EL (cell line): ENCODE measurements at regions not wholly inside any gene's neighbourhood (a gene's known extent, or its start where the extent isn't known, plus 50 kb on each side); places are given as distances from the start of the nearest gene placed in this dataset.

Experiments used
- DNase-seq: peaks from one replicate; pipeline ENCODE4 v3.0.0-alpha.2; 2016

DNA sequence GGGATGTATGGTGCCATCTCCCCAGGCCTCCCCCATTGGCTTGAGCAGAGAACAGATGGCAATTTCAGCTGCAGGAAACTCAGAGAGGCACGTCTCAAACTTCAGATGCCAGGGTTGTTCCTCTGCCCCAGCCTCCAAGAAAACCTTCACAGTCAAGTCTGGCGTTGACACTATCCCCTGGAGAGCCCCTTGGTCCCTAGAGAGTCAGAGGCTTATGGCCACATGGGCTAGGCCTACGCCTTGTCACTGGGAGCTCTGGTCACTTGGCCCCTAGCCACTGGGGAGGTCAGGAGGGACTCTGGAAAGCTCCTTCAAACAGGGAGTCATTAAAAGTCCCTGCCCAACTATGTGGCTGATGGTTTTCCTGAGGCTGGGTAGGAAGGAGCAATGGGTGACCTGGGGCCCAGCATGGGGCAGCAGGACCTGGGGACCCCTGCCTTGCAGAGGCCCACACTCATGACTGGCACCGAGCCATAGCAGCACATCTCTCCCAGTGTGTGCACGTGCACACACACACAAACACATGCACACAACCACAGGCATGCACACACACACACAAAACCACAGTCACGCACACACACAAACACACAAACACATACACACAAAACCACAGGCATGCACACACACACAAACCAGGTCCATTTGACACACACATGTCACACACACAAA, 144.2 kb downstream of the GADD45G start:
- no peak for DNase-seq

DNA sequence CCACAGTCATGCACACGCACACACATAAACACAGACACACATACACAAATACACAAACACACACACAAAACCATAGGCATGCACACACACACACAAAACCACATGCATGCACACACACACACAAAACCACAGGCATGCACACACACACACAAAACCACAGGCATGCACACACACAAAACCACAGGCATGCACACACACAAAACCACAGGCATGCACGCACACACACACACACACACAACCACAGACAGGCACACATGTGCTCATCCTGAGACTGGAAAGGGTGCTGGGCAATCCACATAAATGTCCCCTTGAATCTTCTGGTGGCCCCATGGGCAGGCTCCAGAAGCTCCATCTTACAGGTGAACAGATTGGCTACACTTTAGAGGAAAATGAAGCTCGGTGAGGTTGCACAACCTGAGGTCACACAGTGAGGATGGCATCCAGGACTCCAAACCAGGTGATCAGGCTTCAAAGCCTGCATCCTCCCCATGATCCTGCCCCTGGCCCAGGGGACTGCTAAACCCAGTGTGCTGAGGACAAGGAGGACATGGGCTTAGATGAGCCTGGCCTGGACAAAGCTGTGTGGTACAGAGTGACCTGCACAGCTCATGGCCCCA, 144.8 kb downstream of the GADD45G start:
- DNase-seq = no peak

DNA sequence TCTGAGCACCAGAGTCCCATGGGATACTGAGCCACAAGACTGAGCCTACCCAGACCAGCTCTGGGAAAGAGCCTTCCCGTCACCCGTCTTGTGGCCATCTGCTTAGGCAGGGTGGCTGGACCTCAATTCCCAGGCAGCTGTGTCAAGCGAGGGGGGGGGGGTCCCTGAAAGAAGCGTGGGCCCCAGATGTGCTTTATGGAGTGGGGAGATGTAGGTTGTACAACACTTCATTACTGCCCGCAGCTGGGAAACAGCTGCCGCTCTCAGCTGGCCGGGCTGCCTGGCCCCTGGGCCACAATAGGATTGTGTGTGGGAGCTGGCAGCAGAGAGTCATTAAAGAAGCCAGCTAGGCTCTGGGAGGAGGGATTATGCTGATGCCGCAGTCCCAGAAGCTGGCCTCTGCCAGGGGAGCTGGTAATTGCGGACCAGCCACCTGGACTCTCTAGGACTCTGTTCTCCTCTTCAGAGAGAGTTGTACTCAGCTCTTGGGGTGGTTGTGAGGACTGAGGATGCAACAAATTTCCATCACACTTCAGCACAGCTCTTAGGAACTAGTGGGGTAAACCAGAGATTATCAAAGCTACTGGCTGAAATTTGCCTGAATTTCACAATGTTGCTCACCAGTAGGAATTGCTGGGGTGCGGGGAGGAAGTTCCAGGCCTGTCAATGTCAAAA, 145.4 kb downstream of the GADD45G start:
- no peak for DNase-seq

DNA sequence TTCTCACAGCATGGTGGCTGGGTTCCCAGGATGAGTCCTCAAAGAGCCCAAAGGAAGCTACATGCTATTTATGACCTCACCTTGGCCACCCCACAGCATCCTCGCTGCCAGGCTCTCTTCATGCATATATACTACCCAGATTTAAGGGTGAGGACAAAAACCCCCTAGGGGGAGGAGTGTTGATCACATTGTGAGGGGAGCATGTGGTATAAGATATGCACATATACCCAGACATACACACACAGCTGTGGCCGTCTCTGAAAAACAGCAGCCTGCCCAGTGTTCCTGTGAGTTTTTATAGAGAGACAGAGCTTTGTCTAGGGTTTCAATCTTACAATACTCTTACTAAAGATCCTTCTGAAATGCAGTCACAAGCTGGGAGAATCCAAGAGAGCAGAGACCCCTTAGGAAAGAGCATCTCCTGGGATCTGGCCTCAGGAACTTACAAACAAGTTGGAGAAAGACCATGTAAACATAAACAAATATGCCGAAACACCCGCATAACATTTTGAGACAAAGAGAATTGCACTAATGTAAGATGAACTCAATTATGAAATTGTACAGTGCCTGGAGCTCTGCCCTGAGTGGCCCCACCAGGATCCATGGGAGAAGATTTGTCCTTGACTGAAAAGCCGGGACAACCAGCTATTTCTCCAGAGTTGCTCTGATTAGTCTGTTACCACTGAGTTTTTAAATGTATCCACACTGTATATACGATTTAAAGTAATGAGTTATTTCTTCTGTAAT, 146.4 kb downstream of the GADD45G start:
- no peak for DNase-seq

DNA sequence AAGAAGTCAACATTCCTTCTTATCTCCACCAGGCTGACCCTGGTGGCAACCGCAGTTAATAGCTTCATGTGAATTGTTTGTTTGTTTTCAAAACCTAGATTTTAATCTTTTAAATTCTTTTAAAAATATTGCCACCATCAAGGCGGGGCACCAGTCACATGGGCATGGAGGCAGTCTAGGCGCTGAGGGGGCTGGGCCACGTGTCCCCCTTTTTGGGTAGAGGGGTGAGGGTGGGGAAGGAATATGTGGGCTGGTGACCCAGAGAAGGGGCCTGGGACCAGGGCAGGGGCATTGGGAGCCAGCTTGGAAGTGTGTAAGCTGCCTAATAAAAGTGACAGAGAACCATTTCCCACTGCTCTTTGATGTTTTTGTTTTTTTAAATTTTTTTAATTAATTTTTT, 147.3 kb downstream of the GADD45G start:
- no peak for DNase-seq

DNA sequence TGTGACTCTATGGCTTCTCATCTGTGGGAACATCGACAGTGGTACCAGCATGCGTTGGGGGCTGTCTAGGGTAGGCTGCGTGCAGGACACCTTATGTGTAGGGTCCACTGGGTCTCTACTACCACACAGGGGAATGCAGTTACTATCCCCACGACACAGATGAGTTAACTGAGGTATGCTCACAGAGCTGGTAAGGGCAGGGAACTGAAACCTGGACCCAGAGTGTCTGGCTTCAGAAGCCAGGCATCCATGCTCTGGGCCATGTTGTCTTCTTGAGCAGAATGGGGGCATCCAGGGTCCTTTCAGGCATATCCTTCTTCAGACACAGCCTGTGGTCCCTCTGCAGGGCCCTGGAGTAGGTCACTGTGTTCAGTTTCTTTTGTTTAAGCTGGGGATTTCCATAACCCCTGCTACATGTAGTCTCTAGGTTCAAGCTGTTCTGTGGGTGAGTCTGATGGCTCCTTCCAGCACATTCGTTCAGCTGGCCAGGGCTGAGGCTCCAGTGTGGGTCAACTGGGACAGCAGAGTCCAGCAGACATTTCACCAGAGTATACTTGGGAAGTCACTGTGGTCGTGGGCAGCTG, 148.8 kb downstream of the GADD45G start:
- no peak for DNase-seq

DNA sequence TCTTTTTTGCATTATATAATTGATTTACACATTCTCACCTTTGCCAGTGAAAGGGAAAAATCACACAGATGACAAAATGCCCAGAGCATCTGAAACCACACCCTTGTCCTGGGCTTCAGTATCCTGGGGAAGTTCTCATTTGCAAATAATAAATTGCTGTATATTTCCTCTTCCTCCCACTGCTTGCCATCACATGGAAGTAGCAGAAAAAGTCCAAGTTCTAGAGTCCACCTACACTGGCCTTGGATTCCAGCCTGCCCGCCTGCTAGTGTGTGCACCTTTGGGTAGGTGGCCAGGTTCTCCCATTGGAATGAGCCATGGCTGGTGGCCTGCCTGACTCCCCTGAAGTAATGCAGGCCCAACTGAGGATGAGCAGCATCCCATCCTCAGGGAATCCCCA, 149.4 kb downstream of the GADD45G start:
- no peak for DNase-seq

DNA sequence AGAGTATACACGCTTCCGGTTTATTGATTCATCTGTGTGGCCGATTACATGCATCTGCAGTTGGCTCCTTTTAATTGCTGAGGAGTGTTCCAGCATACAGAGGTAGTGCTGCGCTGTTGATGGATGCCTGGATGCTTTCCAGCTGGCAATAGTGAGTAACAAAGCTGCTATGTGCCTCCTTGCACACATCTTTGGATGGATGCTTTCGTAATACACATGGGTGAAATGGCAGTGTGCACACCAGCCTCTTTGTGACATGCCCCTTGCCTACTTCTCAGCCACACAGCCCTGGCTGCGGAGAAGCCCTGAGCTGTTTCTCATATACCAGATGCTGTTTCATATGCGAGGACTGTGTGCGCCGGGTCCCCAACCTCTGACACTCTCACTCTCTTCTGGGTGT, 151.0 kb downstream of the GADD45G start:
- DNase-seq = no peak

DNA sequence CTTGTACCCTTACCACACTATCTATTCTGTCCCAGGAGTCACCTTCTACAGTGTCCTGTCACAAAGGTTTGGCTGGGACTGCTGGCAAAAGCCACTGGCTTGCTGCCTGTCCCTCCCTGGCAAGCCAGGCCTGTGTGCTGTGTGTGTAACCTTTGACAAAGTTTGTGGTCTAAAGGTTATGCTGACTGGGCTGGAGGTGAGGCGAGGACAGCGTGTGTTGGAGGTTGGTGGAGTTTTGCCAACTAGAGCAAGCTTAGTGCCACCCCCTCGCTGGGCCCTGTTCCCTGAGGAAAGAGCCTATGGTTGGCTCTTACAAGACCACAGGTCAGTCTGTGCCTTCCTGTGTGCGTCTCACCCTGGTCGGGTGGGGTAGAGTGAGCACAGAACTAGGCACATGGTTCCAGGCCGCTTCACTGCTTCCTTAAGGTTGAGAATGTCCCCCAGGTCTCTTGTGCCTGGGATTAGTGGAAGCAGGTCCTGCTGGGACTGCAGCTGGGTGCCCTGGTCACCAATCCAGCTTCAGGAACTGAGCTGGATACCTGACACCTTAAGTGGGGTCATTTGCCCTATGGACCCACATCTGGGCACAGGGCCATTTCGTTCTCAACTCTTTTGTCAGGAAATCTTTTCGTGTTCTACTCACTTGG, 152.2 kb downstream of the GADD45G start:
- no peak for DNase-seq

DNA sequence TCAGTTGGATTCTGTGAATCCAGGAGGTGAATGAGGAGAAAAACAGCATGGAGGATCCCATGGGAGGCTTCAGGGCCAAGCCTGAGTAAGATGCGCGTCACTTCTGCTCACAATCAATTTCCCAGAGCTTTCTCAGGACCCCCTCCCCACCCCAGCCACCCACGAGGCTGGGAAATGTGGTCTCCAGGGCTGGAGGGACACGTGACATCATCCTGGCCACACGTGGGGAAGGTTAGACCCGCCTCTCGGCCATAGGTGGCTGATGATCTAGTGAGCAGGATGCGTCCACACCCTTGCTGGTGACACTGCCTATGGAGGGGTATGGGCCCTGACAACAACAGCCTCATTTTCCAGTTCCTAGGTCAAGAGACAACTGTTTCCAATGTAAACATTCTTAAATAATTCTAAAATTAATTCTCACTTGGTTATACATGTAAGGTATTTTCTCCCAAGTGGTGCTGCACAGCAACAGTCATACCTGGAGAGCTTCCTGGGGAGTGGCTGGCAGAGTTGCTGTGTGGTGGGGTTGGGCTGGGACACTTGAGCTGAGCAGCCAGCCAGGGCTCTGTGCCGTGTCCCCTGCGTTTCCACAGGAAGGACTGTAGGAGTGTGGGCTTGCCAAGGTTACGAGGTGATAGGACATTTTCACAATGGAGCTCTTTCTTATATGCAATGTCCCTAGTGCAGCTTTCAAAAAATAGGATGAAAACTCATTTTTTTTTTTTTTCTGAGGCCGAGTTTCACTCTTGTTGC, 153.1 kb downstream of the GADD45G start:
- no peak for DNase-seq

DNA sequence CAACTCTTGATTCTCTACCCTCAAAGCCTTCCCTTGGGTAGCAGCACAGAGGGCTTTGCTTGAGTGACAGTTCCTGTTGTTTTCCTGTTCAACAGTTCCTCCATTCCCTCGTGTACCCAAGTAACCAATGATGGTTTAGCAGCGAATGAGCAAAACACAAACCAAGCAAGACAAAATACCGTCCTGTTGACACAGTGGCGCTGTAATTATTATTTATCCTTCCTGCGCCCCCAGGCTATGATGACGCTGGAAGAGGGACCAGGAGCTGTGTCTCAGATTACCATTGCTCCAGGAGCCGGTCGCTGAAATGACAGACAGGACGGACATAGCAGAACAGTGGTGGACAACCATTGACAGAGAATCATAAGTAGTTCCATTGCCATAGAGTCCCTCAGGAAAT, 154.8 kb downstream of the GADD45G start:
- DNase-seq = no peak

DNA sequence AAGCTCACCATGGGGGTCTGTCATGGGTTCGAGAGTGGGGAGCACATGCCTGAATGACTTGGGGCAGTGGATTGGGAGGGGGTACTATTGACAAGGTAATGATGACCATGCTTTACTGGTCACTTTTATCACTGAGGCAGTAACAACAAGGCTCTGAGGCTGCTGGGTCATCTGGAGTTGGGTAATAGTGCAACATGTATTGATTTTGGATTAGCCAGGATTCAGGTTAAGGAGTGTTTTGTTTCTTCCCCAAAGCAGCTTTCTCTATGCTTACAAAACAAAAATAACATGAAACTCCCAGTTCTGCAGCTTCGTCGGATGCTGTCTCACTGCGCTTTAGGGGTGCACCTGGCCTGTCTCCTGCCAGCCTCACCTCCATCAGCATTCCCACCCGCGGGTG, 155.3 kb downstream of the GADD45G start:
- no peak for DNase-seq

DNA sequence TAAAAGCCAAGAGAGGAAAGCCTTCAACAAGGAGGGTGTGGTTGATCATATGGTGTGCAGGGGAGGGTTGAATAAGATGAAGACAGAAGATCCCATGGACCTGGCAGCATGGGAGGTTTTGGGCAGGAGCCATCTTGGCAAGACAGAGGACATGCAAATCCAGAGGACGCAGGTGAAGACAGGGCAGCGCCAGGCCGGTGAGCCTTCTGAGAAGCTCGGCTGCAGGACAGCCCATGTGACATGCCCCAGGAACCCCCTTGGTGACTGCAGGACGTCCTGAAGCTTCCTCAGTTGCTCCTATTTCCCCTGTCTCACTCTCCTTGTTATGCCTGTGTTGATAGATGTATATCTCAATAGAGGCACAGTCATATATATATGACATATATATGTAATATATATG, 159.4 kb downstream of the GADD45G start:
- DNase-seq = no peak

DNA sequence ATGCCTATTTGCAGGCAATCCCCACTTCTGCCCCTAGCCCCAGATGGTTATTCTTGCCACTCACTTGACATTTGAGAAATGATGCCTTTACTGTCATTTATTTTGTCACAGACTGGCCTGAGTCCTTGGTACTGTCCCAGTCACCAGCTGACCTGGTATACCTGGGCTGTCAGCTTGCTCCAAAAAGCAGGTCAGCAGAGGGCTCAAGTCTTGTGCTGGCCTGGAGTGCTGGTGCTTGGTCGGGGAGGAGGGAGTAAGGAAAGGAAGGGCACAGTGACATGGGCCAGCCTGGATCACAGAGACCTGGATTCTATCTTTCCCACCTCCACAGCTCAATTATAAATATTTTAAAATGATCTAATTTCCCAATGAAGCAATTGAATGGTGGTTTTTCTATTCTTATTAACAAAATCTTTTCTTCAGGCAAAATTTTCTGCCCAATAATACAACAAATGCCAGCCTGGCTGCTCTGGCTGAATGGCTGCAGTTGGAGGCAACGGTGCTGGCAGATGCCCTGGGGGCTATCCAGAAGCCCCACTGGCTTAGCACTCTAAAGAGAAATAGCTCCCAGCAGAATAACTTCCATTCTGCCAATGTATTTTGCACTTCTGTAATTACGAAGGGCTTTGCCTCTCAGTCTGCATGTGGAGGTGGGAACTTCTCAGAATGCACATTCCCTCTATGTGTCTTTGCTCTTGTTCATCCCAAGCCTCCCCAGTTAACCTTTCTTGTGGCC, 160.6 kb downstream of the GADD45G start:
- no peak for DNase-seq

DNA sequence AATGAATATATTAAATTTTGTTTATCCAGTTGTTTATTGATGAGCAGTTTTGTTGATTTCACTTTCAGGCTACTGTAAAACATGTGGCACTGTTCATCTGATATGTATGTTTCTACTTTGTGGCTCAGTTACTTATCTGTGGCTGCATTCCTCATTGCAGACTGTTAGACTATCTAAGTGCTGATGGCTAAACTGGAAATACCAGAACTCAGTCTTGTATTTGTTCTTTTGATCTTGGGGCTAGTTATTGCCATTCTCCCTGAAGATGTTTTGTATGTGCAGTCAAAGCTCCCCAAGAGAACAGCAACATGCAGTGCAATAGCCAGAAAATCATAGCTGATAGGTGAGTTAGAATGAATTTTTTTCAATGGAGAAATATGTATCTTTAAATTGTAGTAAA, 162.2 kb downstream of the GADD45G start:
- no peak for DNase-seq

DNA sequence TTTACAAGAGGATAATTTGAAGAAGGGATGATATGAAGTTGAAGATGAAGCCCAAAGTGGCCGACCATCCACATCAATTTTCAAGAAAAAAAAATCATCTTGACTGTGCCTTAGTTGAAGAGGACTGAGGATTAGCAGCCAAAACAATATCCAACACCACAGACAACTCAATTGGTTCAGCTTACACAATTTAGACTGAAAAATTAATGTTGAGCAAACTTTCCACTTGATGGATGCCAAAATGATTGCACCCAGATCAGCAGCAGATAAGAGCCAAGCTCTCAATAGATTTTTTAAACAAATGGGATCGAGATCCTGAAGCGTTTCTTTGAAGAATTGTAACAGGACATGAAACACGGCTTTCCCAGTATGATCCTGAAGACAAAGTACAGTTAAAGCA, 163.2 kb downstream of the GADD45G start:
- DNase-seq = no peak

DNA sequence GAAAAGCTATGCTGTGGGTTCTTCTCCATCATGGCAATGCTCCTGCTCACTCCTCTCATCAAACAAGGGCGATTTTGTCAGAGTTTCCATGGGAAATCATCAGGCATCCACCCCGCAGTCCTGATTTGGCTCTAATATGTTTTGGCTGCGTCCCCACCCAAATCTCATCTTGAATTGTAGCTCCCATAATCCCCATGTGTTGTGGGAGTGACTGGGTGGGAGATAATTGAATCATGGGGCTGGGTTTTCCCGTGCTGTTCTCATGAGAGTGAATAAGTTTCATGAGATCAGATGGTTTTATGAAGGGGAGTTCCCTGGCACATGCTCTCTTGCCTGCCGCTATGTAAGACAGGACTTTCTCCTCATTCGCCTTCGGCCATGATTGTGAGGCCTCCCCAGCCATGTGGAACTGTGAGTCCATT, 163.8 kb downstream of the GADD45G start:
- DNase-seq = no peak

DNA sequence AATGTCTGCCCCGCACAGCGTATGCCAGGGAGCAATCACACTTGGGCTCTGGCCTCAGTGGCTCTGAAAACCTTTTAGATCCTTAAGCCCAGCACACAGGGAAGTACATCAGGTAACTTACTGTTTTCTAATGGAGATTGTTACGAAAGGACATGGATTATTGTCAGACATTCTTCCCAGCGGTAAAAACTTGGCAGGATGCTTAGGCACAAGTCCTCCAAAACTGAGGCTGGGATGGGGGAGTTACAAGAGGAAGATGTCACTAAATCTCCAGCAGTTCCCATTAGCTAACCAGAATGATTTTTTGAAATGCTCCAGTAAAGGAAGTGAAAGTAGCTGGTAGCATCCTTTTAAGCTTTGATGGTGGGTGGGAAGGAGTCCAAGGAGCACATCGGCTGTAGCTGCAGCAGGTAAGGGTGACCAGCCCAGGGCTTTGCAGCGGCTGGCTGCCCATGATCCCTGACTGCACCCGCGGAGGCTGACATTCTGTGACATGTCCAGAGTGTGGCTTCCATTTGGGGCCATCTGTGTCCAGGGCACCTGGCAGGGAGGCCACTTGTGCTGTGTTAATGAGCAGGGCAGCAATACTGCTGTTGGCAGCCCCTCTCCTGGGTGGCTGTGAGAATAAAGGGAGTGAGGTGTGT, 165.8 kb downstream of the GADD45G start:
- no peak for DNase-seq

DNA sequence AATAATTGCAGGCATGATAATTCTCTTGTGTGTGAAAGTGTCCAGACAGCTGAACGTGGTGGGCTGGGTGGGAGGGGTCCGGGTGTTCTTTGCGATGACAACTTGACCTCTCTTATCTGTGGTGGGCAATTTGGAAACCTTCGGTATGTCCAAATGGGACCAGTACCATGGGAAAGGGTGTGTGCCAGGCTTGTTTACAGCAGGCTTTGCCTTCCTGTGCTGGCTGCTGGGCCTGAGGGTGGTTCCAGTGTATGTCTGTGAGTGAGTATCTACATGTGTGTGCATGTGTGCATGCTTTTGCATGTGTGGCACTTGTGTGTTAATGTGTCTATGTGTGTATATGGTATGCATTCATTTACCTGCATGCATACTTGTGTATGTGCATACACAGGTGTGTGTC, 166.4 kb downstream of the GADD45G start:
- DNase-seq = no peak

DNA sequence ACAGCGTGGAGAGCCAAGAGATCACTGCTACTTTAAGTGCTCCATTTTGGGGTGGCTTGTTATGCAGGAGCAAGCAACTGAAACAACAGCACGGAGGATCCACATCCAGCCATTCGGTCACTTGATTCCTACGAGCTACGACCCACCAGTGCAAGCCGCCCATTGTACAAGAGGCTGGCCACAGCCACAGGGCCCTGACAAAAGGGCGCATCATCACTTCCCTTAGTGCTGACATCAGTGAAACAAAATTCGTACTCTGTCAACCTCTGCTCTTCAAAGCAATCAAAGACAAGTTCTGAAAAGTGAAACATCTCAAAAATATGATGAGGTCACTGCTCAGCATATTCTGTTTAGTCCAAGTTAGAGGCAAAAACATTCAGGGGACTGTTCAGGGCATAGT, 168.4 kb downstream of the GADD45G start:
- DNase-seq = no peak

DNA sequence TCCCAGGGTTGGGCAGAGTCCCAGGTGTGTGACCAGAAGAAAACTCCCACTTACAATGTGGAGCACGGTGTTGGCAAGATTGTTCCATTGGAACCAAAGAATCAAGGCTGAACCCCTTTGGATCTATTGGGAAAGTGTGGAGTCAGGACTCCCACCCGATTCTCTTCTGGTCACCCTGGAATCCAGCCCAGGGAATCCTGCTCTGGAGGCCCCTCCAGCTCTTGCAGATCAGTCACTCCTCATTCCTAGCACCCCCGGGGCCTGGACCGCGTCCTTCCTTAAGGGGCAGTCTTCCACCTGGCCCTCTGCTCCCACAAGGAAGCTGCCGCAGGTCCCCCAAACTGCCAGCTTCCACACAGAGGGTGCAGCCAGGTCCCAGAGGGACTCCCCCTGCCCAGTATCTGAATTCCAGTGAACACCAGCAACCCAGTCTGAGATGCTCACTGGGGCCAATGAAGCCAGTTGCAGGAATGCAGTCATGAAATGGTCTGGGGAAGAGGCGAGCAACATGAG, 170.1 kb downstream of the GADD45G start:
- no peak for DNase-seq
